ENCODE measurements at regions not wholly inside any gene's neighbourhood (a gene's known extent, or its start where the extent isn't known, plus 50 kb on each side); places are given as distances from the start of the nearest gene placed in this dataset.

- no peak for TF ChIP-seq CTCF (IDR thresholded peaks at IDR 0.05)
- no peak for TF ChIP-seq POLR2A (IDR thresholded peaks at IDR 0.05)
These were observed 152.0 kb upstream of the PTPN1 start for GRCh38 chr20:50358166-50358565.

All from adrenal gland (tissue), 5 donors.